SU-DHL-6 (cell line): ENCODE measurements at regions not wholly inside any gene's neighbourhood (a gene's known extent, or its start where the extent isn't known, plus 50 kb on each side); places are given as distances from the start of the nearest gene placed in this dataset.

Source experiments
- EZH2phosphoT487 ChIP-seq: fragments of 200-600 bp; sonication (generic), shearing (Covaris generic); conservative IDR thresholded peaks from 2 replicates; pipeline ENCODE4 v1.6.1; 2018; ENCODE audit warnings: mild to moderate bottlenecking, antibody characterized with exemption, low read length, moderate library complexity, mixed read lengths
- TF ChIP-seq, protein P1 (sequence below): fragments of 200-600 bp; sonication (generic); IDR thresholded peaks from one replicate; pipeline ENCODE4 v1.5.1; 2017; ENCODE audit warnings: antibody characterized with exemption, mild to moderate bottlenecking, low read length, moderate library complexity; ENCODE audit not compliant: insufficient read depth, poor library complexity, severe bottlenecking

DNA sequence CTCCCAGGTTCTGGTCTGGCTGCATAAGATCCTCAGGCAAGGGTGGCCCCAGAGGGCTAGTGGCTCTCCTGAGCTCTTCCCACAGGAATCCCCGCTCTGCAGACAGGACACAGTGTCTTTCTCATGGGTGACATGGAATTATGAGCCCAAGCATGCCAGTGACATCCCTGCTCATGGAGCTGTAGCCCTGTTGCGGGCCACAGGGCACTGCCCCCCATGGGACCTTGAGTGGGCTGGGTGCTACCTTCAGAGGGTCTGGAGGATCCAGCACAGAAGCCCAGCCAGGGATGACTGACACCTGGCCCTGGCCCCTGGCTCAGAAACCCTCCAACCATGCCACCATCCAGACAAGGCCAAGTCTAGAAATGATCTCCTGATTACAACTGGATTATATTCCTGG, 657.5 kb upstream of the DEFB115 start:
- TF ChIP-seq, protein P1, sequence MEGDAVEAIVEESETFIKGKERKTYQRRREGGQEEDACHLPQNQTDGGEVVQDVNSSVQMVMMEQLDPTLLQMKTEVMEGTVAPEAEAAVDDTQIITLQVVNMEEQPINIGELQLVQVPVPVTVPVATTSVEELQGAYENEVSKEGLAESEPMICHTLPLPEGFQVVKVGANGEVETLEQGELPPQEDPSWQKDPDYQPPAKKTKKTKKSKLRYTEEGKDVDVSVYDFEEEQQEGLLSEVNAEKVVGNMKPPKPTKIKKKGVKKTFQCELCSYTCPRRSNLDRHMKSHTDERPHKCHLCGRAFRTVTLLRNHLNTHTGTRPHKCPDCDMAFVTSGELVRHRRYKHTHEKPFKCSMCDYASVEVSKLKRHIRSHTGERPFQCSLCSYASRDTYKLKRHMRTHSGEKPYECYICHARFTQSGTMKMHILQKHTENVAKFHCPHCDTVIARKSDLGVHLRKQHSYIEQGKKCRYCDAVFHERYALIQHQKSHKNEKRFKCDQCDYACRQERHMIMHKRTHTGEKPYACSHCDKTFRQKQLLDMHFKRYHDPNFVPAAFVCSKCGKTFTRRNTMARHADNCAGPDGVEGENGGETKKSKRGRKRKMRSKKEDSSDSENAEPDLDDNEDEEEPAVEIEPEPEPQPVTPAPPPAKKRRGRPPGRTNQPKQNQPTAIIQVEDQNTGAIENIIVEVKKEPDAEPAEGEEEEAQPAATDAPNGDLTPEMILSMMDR, result no peak
- TF ChIP-seq EZH2phosphoT487, result no peak
